Neural cell (in vitro differentiated cells): ENCODE measurements at regions not wholly inside any gene's neighbourhood (a gene's known extent, or its start where the extent isn't known, plus 50 kb on each side); places are given as distances from the start of the nearest gene placed in this dataset.

Experiments used
- H2AFZ ChIP-seq: fragments of 200-600, 300-800 bp; sonication (generic), shearing (Covaris generic); 2 replicates; pipeline ENCODE4 v1.6.0; 2014; ENCODE audit warnings: low read depth, mild to moderate bottlenecking, antibody characterized with exemption, low read length, moderate library complexity
- H3F3A ChIP-seq: fragments of 200-600 bp; shearing (Covaris generic); 2 replicates; pipeline ENCODE4 v1.6.1; 2016; ENCODE audit warnings: mild to moderate bottlenecking, moderate library complexity, mixed read lengths, antibody characterized with exemption, low read length; ENCODE audit not compliant: insufficient read depth, poor library complexity, severe bottlenecking
- H3K27ac ChIP-seq: fragments of 200-600, 300-800 bp; sonication (generic), shearing (Covaris generic); 2 replicates; pipeline ENCODE4 v1.5.1; 2014; ENCODE audit warnings: mild to moderate bottlenecking, low read length, moderate library complexity
- H3K27me3 ChIP-seq: fragments of 300-800, 200-600 bp; sonication (generic), shearing (Covaris generic); 2 replicates; pipeline ENCODE4 v1.6.0; 2014; ENCODE audit warnings: mild to moderate bottlenecking, low read depth, low read length, moderate library complexity; ENCODE audit not compliant: insufficient read depth
- H3K36me3 ChIP-seq: fragments of 300-800, 200-600 bp; sonication (generic), shearing (Covaris generic); 2 replicates; pipeline ENCODE4 v1.5.1; 2014; ENCODE audit warnings: mild to moderate bottlenecking, antibody characterized with exemption, low read length, moderate library complexity; ENCODE audit not compliant: insufficient read depth
- H3K4me2 ChIP-seq: fragments of 300-800, 200-600 bp; sonication (generic), shearing (Covaris generic); 2 replicates; pipeline ENCODE4 v1.6.0; 2014; ENCODE audit warnings: mild to moderate bottlenecking, low read length
- H3K4me3 ChIP-seq: fragments of 300-800, 200-600 bp; sonication (generic), shearing (Covaris generic); 2 replicates; pipeline ENCODE4 v1.5.1; 2014; ENCODE audit warnings: mild to moderate bottlenecking, low read length, moderate library complexity
- H3K79me2 ChIP-seq: fragments of 200-600 bp; shearing (Covaris generic); replicated peaks from 2 replicates; pipeline ENCODE4 v1.6.0; 2014; ENCODE audit warnings: mild to moderate bottlenecking, low read length, moderate library complexity; ENCODE audit not compliant: insufficient read depth
- H3K9ac ChIP-seq: fragments of 300-800, 200-600 bp; sonication (generic), shearing (Covaris generic); 2 replicates; pipeline ENCODE4 v1.6.1; 2016; ENCODE audit warnings: mild to moderate bottlenecking, low read length, mixed read lengths
- H3K9me2 ChIP-seq: fragments of 200-600 bp; shearing (Covaris generic); 2 replicates; pipeline ENCODE4 v1.6.1; 2016; ENCODE audit warnings: mild to moderate bottlenecking, low read length, mixed read lengths; ENCODE audit not compliant: insufficient read depth
- H3K9me3 ChIP-seq: fragments of 200-600, 300-800 bp; sonication (generic), shearing (Covaris generic); 2 replicates; pipeline ENCODE4 v1.6.1; 2016; ENCODE audit warnings: mild to moderate bottlenecking, mixed run types, low read length, moderate library complexity, mixed read lengths
- H4K20me1 ChIP-seq: fragments of 200-600 bp; shearing (Covaris generic); 2 replicates; pipeline ENCODE4 v1.6.1; 2016; ENCODE audit warnings: mild to moderate bottlenecking, mixed run types; ENCODE audit not compliant: insufficient read depth
- EP300 ChIP-seq: fragments of 450-650 bp; conservative IDR thresholded peaks from 2 replicates; pipeline ENCODE4 v1.6.1; 2014; ENCODE audit warnings: antibody characterized with exemption, mild to moderate bottlenecking, moderate library complexity; ENCODE audit not compliant: poor library complexity, severe bottlenecking
- EZH2 ChIP-seq: fragments of 200-600, 300-800 bp; shearing (Covaris generic), sonication (generic); IDR thresholded peaks from 2 replicates; pipeline ENCODE4 v1.6.1; 2014; ENCODE audit warnings: antibody characterized with exemption, low read length, borderline replicate concordance, mild to moderate bottlenecking; ENCODE audit not compliant: insufficient read depth, poor library complexity, severe bottlenecking
- MXI1 ChIP-seq: fragments of 450-650 bp; conservative IDR thresholded peaks from 2 replicates; pipeline ENCODE4 v1.6.1; 2014; ENCODE audit warnings: antibody characterized with exemption, mild to moderate bottlenecking; ENCODE audit not compliant: poor library complexity, severe bottlenecking
- POLR2AphosphoS5 ChIP-seq: IDR thresholded peaks from 2 replicates; pipeline ENCODE4 v1.6.1; 2012
- RAD21 ChIP-seq: fragments of 450-650 bp; conservative IDR thresholded peaks from 2 replicates; pipeline ENCODE4 v1.6.1; 2014; ENCODE audit warnings: antibody characterized with exemption, mild to moderate bottlenecking, moderate library complexity
- SMC3 ChIP-seq: fragments of 450-650 bp; conservative IDR thresholded peaks from 2 replicates; pipeline ENCODE4 v1.6.1; 2014; ENCODE audit warnings: antibody characterized with exemption, mild to moderate bottlenecking, moderate library complexity; ENCODE audit not compliant: poor library complexity
- TAF1 ChIP-seq: IDR thresholded peaks from 2 replicates; pipeline ENCODE4 v1.6.1; 2012; ENCODE audit warnings: low read depth
- TF ChIP-seq, protein P1 (sequence below): fragments of 450-650 bp; IDR thresholded peaks from 2 replicates; pipeline ENCODE4 v1.5.1; 2014; ENCODE audit warnings: antibody characterized with exemption, mild to moderate bottlenecking, moderate library complexity; ENCODE audit not compliant: poor library complexity, severe bottlenecking
- TF ChIP-seq, protein P2 (sequence below): IDR thresholded peaks from 2 replicates; pipeline ENCODE4 v1.6.1; 2012; ENCODE audit warnings: borderline replicate concordance

DNA sequence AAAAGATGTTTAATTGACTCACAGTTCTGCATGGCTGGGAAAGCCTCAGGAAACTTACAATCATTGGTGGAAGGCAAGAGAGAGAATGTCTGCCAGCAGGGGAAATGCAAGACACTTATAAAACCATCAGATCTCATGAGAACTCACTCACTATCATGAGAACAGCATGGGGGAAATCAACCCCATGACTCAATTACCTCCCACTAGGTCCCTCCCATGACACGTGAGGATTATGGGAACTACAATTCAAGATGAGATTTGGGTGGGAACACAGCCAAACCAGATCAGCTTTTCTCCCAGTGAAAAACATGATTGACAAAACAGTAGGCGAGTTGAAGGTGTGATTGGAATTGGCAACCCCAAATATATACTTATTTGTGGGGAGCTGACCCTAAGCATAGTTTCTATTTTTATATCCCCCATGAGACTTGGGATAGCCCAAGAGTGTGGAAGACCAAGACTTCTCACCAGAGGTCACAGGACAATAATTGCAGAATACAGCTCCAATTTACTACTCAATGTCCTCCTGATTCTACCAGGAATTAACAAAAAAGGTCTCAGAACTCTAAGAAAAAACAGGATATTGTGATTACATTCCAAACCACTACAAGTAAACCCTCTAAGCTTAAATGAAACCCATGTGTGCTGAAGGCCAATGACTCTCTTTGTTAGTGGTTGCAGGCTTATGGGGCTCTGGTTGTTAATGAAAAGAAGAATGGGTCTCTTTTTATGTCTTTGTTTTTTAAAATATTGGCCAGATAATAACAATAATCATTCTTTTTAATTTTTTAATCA lies 96.1 kb upstream of the PIK3C3 start:
- H3K9ac ChIP-seq, result no peak overlapping the region
- H3K9me2 ChIP-seq, result no peaks in the 10 kb centered on the region
- no peaks in the 10 kb centered on the region for H3K36me3 ChIP-seq
- H3F3A ChIP-seq, result no peaks in the 10 kb centered on the region
- TF ChIP-seq SMC3 (no peak), RAD21 (no peak), MXI1 (no peak), EZH2 (no peak), TAF1 (no peak), EP300 (no peak), POLR2AphosphoS5 (no peak)
- TF ChIP-seq, protein P1, sequence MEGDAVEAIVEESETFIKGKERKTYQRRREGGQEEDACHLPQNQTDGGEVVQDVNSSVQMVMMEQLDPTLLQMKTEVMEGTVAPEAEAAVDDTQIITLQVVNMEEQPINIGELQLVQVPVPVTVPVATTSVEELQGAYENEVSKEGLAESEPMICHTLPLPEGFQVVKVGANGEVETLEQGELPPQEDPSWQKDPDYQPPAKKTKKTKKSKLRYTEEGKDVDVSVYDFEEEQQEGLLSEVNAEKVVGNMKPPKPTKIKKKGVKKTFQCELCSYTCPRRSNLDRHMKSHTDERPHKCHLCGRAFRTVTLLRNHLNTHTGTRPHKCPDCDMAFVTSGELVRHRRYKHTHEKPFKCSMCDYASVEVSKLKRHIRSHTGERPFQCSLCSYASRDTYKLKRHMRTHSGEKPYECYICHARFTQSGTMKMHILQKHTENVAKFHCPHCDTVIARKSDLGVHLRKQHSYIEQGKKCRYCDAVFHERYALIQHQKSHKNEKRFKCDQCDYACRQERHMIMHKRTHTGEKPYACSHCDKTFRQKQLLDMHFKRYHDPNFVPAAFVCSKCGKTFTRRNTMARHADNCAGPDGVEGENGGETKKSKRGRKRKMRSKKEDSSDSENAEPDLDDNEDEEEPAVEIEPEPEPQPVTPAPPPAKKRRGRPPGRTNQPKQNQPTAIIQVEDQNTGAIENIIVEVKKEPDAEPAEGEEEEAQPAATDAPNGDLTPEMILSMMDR, result no peak
- TF ChIP-seq, protein P2, sequence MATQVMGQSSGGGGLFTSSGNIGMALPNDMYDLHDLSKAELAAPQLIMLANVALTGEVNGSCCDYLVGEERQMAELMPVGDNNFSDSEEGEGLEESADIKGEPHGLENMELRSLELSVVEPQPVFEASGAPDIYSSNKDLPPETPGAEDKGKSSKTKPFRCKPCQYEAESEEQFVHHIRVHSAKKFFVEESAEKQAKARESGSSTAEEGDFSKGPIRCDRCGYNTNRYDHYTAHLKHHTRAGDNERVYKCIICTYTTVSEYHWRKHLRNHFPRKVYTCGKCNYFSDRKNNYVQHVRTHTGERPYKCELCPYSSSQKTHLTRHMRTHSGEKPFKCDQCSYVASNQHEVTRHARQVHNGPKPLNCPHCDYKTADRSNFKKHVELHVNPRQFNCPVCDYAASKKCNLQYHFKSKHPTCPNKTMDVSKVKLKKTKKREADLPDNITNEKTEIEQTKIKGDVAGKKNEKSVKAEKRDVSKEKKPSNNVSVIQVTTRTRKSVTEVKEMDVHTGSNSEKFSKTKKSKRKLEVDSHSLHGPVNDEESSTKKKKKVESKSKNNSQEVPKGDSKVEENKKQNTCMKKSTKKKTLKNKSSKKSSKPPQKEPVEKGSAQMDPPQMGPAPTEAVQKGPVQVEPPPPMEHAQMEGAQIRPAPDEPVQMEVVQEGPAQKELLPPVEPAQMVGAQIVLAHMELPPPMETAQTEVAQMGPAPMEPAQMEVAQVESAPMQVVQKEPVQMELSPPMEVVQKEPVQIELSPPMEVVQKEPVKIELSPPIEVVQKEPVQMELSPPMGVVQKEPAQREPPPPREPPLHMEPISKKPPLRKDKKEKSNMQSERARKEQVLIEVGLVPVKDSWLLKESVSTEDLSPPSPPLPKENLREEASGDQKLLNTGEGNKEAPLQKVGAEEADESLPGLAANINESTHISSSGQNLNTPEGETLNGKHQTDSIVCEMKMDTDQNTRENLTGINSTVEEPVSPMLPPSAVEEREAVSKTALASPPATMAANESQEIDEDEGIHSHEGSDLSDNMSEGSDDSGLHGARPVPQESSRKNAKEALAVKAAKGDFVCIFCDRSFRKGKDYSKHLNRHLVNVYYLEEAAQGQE, result no peak
- no peak overlapping the region for H3K27ac ChIP-seq
- H3K4me3 ChIP-seq, result no peak overlapping the region
- no peaks in the 10 kb centered on the region for H4K20me1 ChIP-seq
- H3K27me3 ChIP-seq, result no peaks in the 10 kb centered on the region
- no peaks in the 10 kb centered on the region for H3K79me2 ChIP-seq
- no peak overlapping the region for H3K4me2 ChIP-seq
- H3K9me3 ChIP-seq, result no peaks in the 10 kb centered on the region
- H2AFZ ChIP-seq, result no peak overlapping the region

DNA sequence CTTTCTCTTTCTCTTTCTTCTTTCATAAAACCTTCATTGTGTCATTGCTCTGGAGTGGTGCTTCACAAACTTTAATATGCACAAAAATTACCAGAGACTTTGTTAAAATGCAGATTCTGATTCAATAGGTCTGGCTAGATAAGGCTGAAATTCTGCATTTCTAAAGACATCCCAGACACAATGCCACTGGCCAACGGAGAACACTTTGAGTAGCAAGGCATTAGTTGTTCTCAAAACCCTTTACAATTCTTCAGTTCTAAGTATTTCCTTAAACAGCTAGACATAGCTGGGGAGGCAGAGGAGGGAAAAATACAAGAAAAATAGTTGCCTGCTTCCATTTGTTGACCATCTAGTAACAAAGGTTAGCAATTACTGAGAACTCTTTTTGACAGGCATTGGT lies 101.8 kb upstream of the PIK3C3 start:
- Histone ChIP-seq H3K9me3 (no peaks in the 10 kb centered on the region), H3K36me3 (no peaks in the 10 kb centered on the region), H4K20me1 (no peaks in the 10 kb centered on the region), H3K9me2 (no peaks in the 10 kb centered on the region), H3K27me3 (no peaks in the 10 kb centered on the region), H3K4me2 (no peak overlapping the region), H3F3A (no peaks in the 10 kb centered on the region), H3K4me3 (no peak overlapping the region), H2AFZ (no peak overlapping the region), H3K9ac (no peak overlapping the region), H3K79me2 (no peaks in the 10 kb centered on the region), H3K27ac (no peak overlapping the region)
- TF ChIP-seq, protein P1, result no peak
- TF ChIP-seq RAD21 (no peak), SMC3 (no peak), TAF1 (no peak), EZH2 (no peak)
